HAP-1 (cell line): ENCODE measurements at regions not wholly inside any gene's neighbourhood (a gene's known extent, or its start where the extent isn't known, plus 50 kb on each side); places are given as distances from the start of the nearest gene placed in this dataset.

Experiments used
- DNase-seq, 2 experiments: peaks; one replicate each; pipeline ENCODE4 v3.0.0-alpha.2; 2016 to 2020; ENCODE audit warnings: low spot score in 2 of 2
- H3K27me3 ChIP-seq: fragments of 250-450 bp; sonication (Bioruptor Pico); 2 replicates; pipeline ENCODE4 v1.5.1; 2020; ENCODE audit warnings: low read depth, mild to moderate bottlenecking, moderate library complexity
- H3K36me3 ChIP-seq: fragments of 250-450 bp; sonication (Bioruptor Pico); replicated peaks from 2 replicates; pipeline ENCODE4 v1.5.1; 2020; ENCODE audit warnings: mild to moderate bottlenecking
- H3K4me1 ChIP-seq: fragments of 250-450 bp; sonication (Bioruptor Pico); 2 replicates; pipeline ENCODE4 v1.5.1; 2020; ENCODE audit warnings: mild to moderate bottlenecking
- H3K4me3 ChIP-seq: fragments of 250-450 bp; sonication (Bioruptor Pico); 2 replicates; pipeline ENCODE4 v1.5.1; 2020; ENCODE audit warnings: mild to moderate bottlenecking, moderate library complexity
- H3K9me3 ChIP-seq: fragments of 250-450 bp; sonication (Bioruptor Pico); 2 replicates; pipeline ENCODE4 v1.5.1; 2020; ENCODE audit warnings: mild to moderate bottlenecking, moderate library complexity
- in situ Hi-C: fragments of 300-500 bp; cut with MboI; formaldehyde crosslinking; loops from 3 replicates; pipeline ENCODE4 v1.14.3; 2020; ENCODE audit warnings: low sequenced_read_pairs, inconsistent platforms, mixed read lengths

- Histone ChIP-seq H3K4me1 (no peaks in the 10 kb centered on the region), H3K27me3 (no peaks in the 10 kb centered on the region), H3K36me3 (no peaks in the 10 kb centered on the region), H3K4me3 (no peak overlapping the region), H3K9me3 (no peaks in the 10 kb centered on the region)
- DNase-seq = no peak
- in situ Hi-C loops = no loop called here
Measured at GRCh38 chr13:89916551-89916950, 1430.9 kb upstream of the MIR17HG start.

- Histone ChIP-seq H3K4me1 (no peaks in the 10 kb centered on the region; the same call in 1 of the 2 replicates), H3K9me3 (no peaks in the 10 kb centered on the region), H3K27me3 (no peaks in the 10 kb centered on the region), H3K36me3 (no peaks in the 10 kb centered on the region), H3K4me3 (no peak overlapping the region)
- no peak for DNase-seq
- in situ Hi-C loops = no loop called here
Measured at GRCh38 chr13:89920461-89920860, 1427.0 kb upstream of the MIR17HG start.

- in situ Hi-C loops = no loop called here
- H3K4me1 ChIP-seq = no peaks in the 10 kb centered on the region; the same call in 1 of the 2 replicates
- H3K9me3 ChIP-seq = no peaks in the 10 kb centered on the region
- no peak for DNase-seq
- no peaks in the 10 kb centered on the region for H3K36me3 ChIP-seq
- H3K4me3 ChIP-seq = no peak overlapping the region
- H3K27me3 ChIP-seq = no peaks in the 10 kb centered on the region
Measured at GRCh38 chr13:89923052-89923451, 1424.4 kb upstream of the MIR17HG start.

GRCh38 chr13:89923736-89924135 is 1423.8 kb upstream of the MIR17HG start:
- no peak overlapping the region for H3K4me3 ChIP-seq
- H3K27me3 ChIP-seq = no peaks in the 10 kb centered on the region
- no peak for DNase-seq
- in situ Hi-C loops = no loop called here
- no peaks in the 10 kb centered on the region for H3K36me3 ChIP-seq
- H3K4me1 ChIP-seq = no peaks in the 10 kb centered on the region; the same call in 1 of the 2 replicates
- no peaks in the 10 kb centered on the region for H3K9me3 ChIP-seq

GRCh38 chr13:89925107-89925506 is 1422.4 kb upstream of the MIR17HG start:
- in situ Hi-C loops = no loop called here
- no peaks in the 10 kb centered on the region for H3K36me3 ChIP-seq
- H3K4me3 ChIP-seq = no peak overlapping the region
- no peaks in the 10 kb centered on the region; the same call in 1 of the 2 replicates for H3K4me1 ChIP-seq
- no peaks in the 10 kb centered on the region for H3K9me3 ChIP-seq
- DNase-seq = peak in 1 of 2 experiments; percentile 10
- H3K27me3 ChIP-seq = no peaks in the 10 kb centered on the region

GRCh38 chr13:89930861-89931260 is 1416.6 kb upstream of the MIR17HG start:
- no peak for DNase-seq
- H3K4me3 ChIP-seq = no peak overlapping the region
- no peaks in the 10 kb centered on the region for H3K4me1 ChIP-seq
- no peaks in the 10 kb centered on the region for H3K9me3 ChIP-seq
- in situ Hi-C loops = no loop called here
- H3K36me3 ChIP-seq = no peaks in the 10 kb centered on the region
- no peaks in the 10 kb centered on the region for H3K27me3 ChIP-seq

GRCh38 chr13:89932902-89933301 is 1414.6 kb upstream of the MIR17HG start:
- in situ Hi-C loops = no loop called here
- Histone ChIP-seq H3K4me1 (peaks cover 5% of the 10 kb centered on the region), H3K27me3 (no peaks in the 10 kb centered on the region), H3K9me3 (no peaks in the 10 kb centered on the region), H3K4me3 (no peak overlapping the region), H3K36me3 (no peaks in the 10 kb centered on the region)
- DNase-seq = no peak

- in situ Hi-C loops = no loop called here
- Histone ChIP-seq H3K27me3 (no peaks in the 10 kb centered on the region), H3K36me3 (no peaks in the 10 kb centered on the region), H3K4me1 (peaks cover 5% of the 10 kb centered on the region), H3K9me3 (no peaks in the 10 kb centered on the region), H3K4me3 (no peak overlapping the region)
- DNase-seq = no peak
Measured at GRCh38 chr13:89936256-89936655, 1411.2 kb upstream of the MIR17HG start.

GRCh38 chr13:89937420-89937819 is 1410.1 kb upstream of the MIR17HG start:
- no peak overlapping the region for H3K4me3 ChIP-seq
- H3K9me3 ChIP-seq = no peaks in the 10 kb centered on the region
- peaks cover 5% of the 10 kb centered on the region for H3K4me1 ChIP-seq
- in situ Hi-C loops = no loop called here
- H3K36me3 ChIP-seq = no peaks in the 10 kb centered on the region
- DNase-seq = no peak
- no peaks in the 10 kb centered on the region for H3K27me3 ChIP-seq

- H3K36me3 ChIP-seq = no peaks in the 10 kb centered on the region
- H3K27me3 ChIP-seq = no peaks in the 10 kb centered on the region
- in situ Hi-C loops = no loop called here
Measured at GRCh38 chr13:89940383-89940782, 1407.1 kb upstream of the MIR17HG start.

GRCh38 chr13:89943139-89943538 is 1404.3 kb upstream of the MIR17HG start:
- H3K27me3 ChIP-seq = no peaks in the 10 kb centered on the region
- in situ Hi-C loops = no loop called here
- DNase-seq = no peak

More at GRCh38 chr13:89940383-89940782, 1407.1 kb upstream of the MIR17HG start:
- DNase-seq = no peak
- H3K4me3 ChIP-seq = no peak overlapping the region
- H3K9me3 ChIP-seq = no peaks in the 10 kb centered on the region
- peaks cover 5% of the 10 kb centered on the region for H3K4me1 ChIP-seq

GRCh38 chr13:89950225-89950624 is 1397.3 kb upstream of the MIR17HG start:
- no peak overlapping the region for H3K4me3 ChIP-seq
- in situ Hi-C loops = no loop called here
- no peak for DNase-seq
- H3K4me1 ChIP-seq = no peaks in the 10 kb centered on the region
- no peaks in the 10 kb centered on the region for H3K9me3 ChIP-seq
- H3K36me3 ChIP-seq = no peaks in the 10 kb centered on the region
- H3K27me3 ChIP-seq = no peaks in the 10 kb centered on the region

More at GRCh38 chr13:89943139-89943538, 1404.3 kb upstream of the MIR17HG start:
- Histone ChIP-seq H3K4me1 (no peaks in the 10 kb centered on the region), H3K4me3 (no peak overlapping the region), H3K36me3 (no peaks in the 10 kb centered on the region), H3K9me3 (no peaks in the 10 kb centered on the region)

GRCh38 chr13:89951341-89951740 is 1396.1 kb upstream of the MIR17HG start:
- no peaks in the 10 kb centered on the region for H3K9me3 ChIP-seq
- DNase-seq = no peak
- H3K4me3 ChIP-seq = no peak overlapping the region
- H3K4me1 ChIP-seq = no peaks in the 10 kb centered on the region
- no peaks in the 10 kb centered on the region for H3K27me3 ChIP-seq
- no peaks in the 10 kb centered on the region for H3K36me3 ChIP-seq
- in situ Hi-C loops = no loop called here

- H3K4me1 ChIP-seq = no peaks in the 10 kb centered on the region
- in situ Hi-C loops = no loop called here
- H3K9me3 ChIP-seq = no peaks in the 10 kb centered on the region
- H3K36me3 ChIP-seq = no peaks in the 10 kb centered on the region
- no peak overlapping the region for H3K4me3 ChIP-seq
- DNase-seq = no peak
- no peaks in the 10 kb centered on the region for H3K27me3 ChIP-seq
Measured at GRCh38 chr13:89953581-89953980, 1393.9 kb upstream of the MIR17HG start.

GRCh38 chr13:89955773-89956172 is 1391.7 kb upstream of the MIR17HG start:
- Histone ChIP-seq H3K36me3 (no peaks in the 10 kb centered on the region), H3K4me3 (no peak overlapping the region), H3K4me1 (no peaks in the 10 kb centered on the region), H3K9me3 (no peaks in the 10 kb centered on the region), H3K27me3 (no peaks in the 10 kb centered on the region)
- in situ Hi-C loops = no loop called here
- no peak for DNase-seq
